GM10248 (cell line): ENCODE measurements at regions not wholly inside any gene's neighbourhood (a gene's known extent, or its start where the extent isn't known, plus 50 kb on each side); places are given as distances from the start of the nearest gene placed in this dataset.

Source experiments
- CTCF ChIA-PET: fragments of 300-600 bp; sonication (Branson Sonifier 250); formaldehyde crosslinking; extraction: SDS; loops from one replicate; lab custom pipeline; 2021; ENCODE audit warnings: antibody characterized with exemption; lab: Yijun Ruan, JAX
- POLR2A ChIA-PET: fragments of 350-650 bp; sonication (Branson Sonifier 250); formaldehyde crosslinking; extraction: SDS; loops from one replicate; lab custom pipeline; 2020; ENCODE audit warnings: antibody characterized with exemption; lab: Yijun Ruan, JAX
- DNase-seq: peaks from one replicate; pipeline ENCODE4 v3.0.0; 2012; ENCODE audit errors: extremely low spot score
- TF ChIP-seq, protein P1 (sequence below): IDR thresholded peaks from 2 replicates; pipeline ENCODE4 v1.5.1; 2012; ENCODE audit warnings: mild to moderate bottlenecking, low read depth; ENCODE audit errors: extremely low read depth, missing control alignments, control extremely low read depth

DNA sequence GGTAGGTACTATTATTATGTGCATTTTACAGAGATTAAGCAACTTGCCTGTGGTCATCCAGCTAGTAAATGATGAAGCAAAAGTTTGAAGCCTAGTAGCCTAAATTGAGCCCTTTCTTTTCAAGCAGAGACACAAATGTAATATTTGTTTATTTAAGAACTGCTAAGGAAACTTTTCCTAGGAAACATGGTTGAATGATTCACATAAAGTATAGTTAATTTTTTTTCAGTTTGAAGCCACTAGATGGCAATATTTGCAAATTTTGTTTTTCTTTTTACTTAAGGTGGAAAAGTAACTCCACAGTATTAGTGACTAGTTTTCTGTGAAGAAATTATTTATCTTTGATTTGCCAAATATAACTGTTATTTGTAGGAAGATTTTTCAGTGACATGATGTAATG lies 52.8 kb upstream of the ANKRD17 start:
- ChIA-PET CTCF (interaction anchor here (0.7 to 4.0 kb wide), 8 partner anchors 12 to 365 kb away, joined by 3 to 26 read pairs (median 5); no protein-coding TSS in a partner anchor), POLR2A (no interaction called here)
- DNase-seq = no peak
- TF ChIP-seq, protein P1, sequence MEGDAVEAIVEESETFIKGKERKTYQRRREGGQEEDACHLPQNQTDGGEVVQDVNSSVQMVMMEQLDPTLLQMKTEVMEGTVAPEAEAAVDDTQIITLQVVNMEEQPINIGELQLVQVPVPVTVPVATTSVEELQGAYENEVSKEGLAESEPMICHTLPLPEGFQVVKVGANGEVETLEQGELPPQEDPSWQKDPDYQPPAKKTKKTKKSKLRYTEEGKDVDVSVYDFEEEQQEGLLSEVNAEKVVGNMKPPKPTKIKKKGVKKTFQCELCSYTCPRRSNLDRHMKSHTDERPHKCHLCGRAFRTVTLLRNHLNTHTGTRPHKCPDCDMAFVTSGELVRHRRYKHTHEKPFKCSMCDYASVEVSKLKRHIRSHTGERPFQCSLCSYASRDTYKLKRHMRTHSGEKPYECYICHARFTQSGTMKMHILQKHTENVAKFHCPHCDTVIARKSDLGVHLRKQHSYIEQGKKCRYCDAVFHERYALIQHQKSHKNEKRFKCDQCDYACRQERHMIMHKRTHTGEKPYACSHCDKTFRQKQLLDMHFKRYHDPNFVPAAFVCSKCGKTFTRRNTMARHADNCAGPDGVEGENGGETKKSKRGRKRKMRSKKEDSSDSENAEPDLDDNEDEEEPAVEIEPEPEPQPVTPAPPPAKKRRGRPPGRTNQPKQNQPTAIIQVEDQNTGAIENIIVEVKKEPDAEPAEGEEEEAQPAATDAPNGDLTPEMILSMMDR = no peak

DNA sequence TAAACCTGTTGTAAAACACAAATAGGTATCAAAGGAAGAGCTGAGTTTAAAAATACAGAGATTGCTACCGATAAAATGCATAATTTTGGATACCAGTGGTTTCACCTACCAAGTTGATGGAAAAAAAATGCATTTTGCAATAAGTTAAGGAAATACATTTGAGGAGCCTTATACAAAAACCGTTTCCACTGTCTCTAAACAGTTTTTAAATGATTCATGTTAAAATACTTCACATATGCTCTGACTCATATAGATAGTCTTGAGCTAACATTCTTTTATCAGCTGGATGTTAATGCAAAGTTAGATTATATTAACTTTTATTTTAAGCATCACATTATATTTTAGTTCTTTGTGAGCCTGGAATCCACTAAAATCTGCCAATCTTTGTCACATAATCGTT lies 50.6 kb upstream of the ANKRD17 start:
- no peak for DNase-seq
- ChIA-PET CTCF (interaction anchor here (0.6 to 1.7 kb wide), 7 partner anchors 10 to 824 kb away, joined by 3 to 9 read pairs (median 3); no protein-coding TSS in a partner anchor), POLR2A (no interaction called here)
- TF ChIP-seq, protein P1 = no peak
